ENCODE measurements at regions not wholly inside any gene's neighbourhood (a gene's known extent, or its start where the extent isn't known, plus 50 kb on each side); places are given as distances from the start of the nearest gene placed in this dataset.

GRCh38 chr1:228986093-228986904 lies 251.0 kb downstream of the RHOU start:
- TF ChIP-seq CTCF (IDR thresholded peaks at IDR 0.05): no peak
- TF ChIP-seq REST (IDR thresholded peaks at IDR 0.05; ENCODE audit: insufficient read depth in 1 of 2, low read depth in 2 of 2, low read length in 1 of 2): no peak

All from Panc1 (cell line).